ENCODE measurements at regions not wholly inside any gene's neighbourhood (a gene's known extent, or its start where the extent isn't known, plus 50 kb on each side); places are given as distances from the start of the nearest gene placed in this dataset.

GRCh38 chr2:64329848-64330247, 124.1 kb upstream of the LGALSL start:
- H2AFZ ChIP-seq (ENCODE audit: low read depth, low read length): no peak overlapping the region
- 0 out of 2 replicates have a peak, but pooled peaks cover 3% of the 10 kb centered on the region for H4K20me1 ChIP-seq (ENCODE audit: insufficient read depth, low read length)
- no peaks in the 10 kb centered on the region for H3K79me2 ChIP-seq (ENCODE audit: low read length)
- H3K27ac ChIP-seq (ENCODE audit: low read length): no peak overlapping the region
- no peaks in the 10 kb centered on the region for H3K9me3 ChIP-seq (ENCODE audit: insufficient read depth, low read length)
- no peak overlapping the region for H3K4me2 ChIP-seq (ENCODE audit: low read length)
- no peak overlapping the region for H3K4me3 ChIP-seq (ENCODE audit: low read length)
- peaks cover 19% of the 10 kb centered on the region; the same call in 1 of the 2 replicates for H3K27me3 ChIP-seq (ENCODE audit: low read depth, low read length)
- H3K4me1 ChIP-seq (ENCODE audit: low read length): peaks cover 33% of the 10 kb centered on the region
- TF ChIP-seq, protein P1, sequence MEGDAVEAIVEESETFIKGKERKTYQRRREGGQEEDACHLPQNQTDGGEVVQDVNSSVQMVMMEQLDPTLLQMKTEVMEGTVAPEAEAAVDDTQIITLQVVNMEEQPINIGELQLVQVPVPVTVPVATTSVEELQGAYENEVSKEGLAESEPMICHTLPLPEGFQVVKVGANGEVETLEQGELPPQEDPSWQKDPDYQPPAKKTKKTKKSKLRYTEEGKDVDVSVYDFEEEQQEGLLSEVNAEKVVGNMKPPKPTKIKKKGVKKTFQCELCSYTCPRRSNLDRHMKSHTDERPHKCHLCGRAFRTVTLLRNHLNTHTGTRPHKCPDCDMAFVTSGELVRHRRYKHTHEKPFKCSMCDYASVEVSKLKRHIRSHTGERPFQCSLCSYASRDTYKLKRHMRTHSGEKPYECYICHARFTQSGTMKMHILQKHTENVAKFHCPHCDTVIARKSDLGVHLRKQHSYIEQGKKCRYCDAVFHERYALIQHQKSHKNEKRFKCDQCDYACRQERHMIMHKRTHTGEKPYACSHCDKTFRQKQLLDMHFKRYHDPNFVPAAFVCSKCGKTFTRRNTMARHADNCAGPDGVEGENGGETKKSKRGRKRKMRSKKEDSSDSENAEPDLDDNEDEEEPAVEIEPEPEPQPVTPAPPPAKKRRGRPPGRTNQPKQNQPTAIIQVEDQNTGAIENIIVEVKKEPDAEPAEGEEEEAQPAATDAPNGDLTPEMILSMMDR (IDR thresholded peaks at IDR 0.05; ENCODE audit: low read depth, low read length): no peak
- no peak for TF ChIP-seq EZH2phosphoT487 (IDR thresholded peaks at IDR 0.05; ENCODE audit: low read depth)
- H3K9ac ChIP-seq (ENCODE audit: low read length): no peak overlapping the region
- no peaks in the 10 kb centered on the region for H3K36me3 ChIP-seq (replicated peaks; ENCODE audit: low read depth, low read length)

DNA sequence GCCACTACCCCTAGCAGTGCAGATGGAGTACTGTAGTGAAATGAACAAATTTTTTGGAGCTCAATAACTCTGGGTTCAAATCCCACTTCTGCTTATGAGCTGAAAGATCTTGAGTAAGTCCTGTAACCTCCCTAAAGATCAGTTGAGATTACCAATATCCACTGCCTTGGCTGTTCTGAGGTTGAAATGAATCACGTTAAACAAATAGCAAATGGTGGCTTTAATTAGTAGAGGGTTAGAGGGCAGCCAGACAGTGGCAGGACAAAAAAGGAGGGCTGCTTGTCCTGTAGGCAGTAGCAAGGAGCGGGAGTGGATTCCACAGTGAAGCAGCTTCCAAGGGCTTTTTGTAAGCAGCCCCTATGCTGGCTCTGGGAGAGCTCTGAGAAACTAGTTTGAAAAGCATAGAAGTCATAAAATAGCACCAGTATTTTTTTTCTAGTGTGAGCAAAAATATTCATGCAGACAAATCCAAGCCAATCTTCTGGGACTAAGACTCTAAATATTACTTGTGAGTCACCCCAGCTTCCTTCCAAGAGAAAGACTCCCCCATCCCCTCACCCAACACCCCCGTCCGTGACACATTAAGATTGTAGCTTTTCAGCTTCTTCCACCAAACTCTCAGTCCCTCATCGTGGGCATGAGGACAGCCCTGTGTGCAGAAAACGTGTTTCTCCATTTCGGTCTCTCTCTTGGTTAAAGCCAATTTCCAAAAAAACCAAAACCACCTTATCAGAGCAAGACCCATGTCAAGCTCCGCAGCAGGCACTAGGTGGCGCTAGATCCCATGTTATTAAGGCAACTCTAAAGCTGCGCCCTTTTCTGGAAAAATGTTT, 123.5 kb upstream of the LGALSL start:
- Histone ChIP-seq H3K9ac (ENCODE audit: low read length) (peak overlapping the region; percentile 36; the same call in 1 of the 2 replicates), H3K27ac (ENCODE audit: low read length) (no peak overlapping the region), H3K4me2 (ENCODE audit: low read length) (peak overlapping the region; percentile 70), H3K79me2 (ENCODE audit: low read length) (no peaks in the 10 kb centered on the region), H3K4me1 (ENCODE audit: low read length) (peaks cover 27% of the 10 kb centered on the region), H3K36me3 (replicated peaks; ENCODE audit: low read depth, low read length) (no peaks in the 10 kb centered on the region), H3K9me3 (ENCODE audit: insufficient read depth, low read length) (no peaks in the 10 kb centered on the region), H2AFZ (ENCODE audit: low read depth, low read length) (peak overlapping the region; percentile 76), H3K27me3 (ENCODE audit: low read depth, low read length) (peaks cover 19% of the 10 kb centered on the region; the same call in 1 of the 2 replicates), H3K4me3 (ENCODE audit: low read length) (peak overlapping the region; percentile 68), H4K20me1 (ENCODE audit: insufficient read depth, low read length) (0 out of 2 replicates have a peak, but pooled peaks cover 3% of the 10 kb centered on the region)
- no peak for TF ChIP-seq EZH2phosphoT487 (IDR thresholded peaks at IDR 0.05; ENCODE audit: low read depth)
- TF ChIP-seq, protein P1 (IDR thresholded peaks at IDR 0.05; ENCODE audit: low read depth, low read length): peak; percentile 95

DNA sequence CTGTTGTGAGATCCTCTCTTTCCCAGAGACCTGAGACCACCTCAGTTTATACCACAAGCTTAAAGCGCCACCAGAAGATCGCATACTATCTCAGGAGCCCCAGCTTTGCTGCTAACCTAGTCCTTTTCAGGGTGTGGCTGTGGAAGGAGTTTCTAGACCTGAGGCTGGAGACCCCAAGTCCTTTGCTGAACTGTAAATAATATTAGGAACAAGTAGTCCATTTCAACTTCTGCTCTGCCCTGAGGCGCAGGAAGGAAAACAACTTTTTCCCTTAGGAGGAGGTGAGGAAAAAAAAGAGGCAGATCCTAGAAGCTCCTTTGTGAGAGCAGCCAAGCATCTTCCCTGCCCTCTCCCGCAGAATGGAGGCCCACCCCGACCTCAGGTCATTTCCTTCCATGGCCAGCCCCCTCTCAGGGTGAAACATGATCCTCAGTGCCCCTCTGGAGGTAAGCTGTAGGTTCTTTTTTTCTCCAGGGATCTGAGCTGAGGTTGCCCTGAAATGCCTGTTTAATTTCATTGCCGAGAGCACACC, 122.8 kb upstream of the LGALSL start:
- Histone ChIP-seq H3K9me3 (ENCODE audit: insufficient read depth, low read length) (no peaks in the 10 kb centered on the region), H3K27ac (ENCODE audit: low read length) (no peak overlapping the region), H3K79me2 (ENCODE audit: low read length) (no peaks in the 10 kb centered on the region), H3K36me3 (replicated peaks; ENCODE audit: low read depth, low read length) (no peaks in the 10 kb centered on the region), H3K27me3 (ENCODE audit: low read depth, low read length) (peaks cover 19% of the 10 kb centered on the region; the same call in 1 of the 2 replicates), H2AFZ (ENCODE audit: low read depth, low read length) (peak overlapping the region; percentile 28; the same call in 1 of the 2 replicates), H3K9ac (ENCODE audit: low read length) (no peak overlapping the region), H4K20me1 (ENCODE audit: insufficient read depth, low read length) (no peaks in the 10 kb centered on the region), H3K4me2 (ENCODE audit: low read length) (peak overlapping the region; percentile 70), H3K4me1 (ENCODE audit: low read length) (peaks cover 20% of the 10 kb centered on the region), H3K4me3 (ENCODE audit: low read length) (peak overlapping the region; percentile 68; the same call in 1 of the 2 replicates)
- TF ChIP-seq, protein P1 (IDR thresholded peaks at IDR 0.05; ENCODE audit: low read depth, low read length): no peak
- no peak for TF ChIP-seq EZH2phosphoT487 (IDR thresholded peaks at IDR 0.05; ENCODE audit: low read depth)

All from OCI-LY3 (cell line).